ENCODE measurements at regions not wholly inside any gene's neighbourhood (a gene's known extent, or its start where the extent isn't known, plus 50 kb on each side); places are given as distances from the start of the nearest gene placed in this dataset.

- H3K27ac ChIP-seq (ENCODE audit: low read depth in 1 of 3, low read length in 2 of 3): no peak overlapping the region
- DNase-seq: no peak
- WGBS, 3 donors: 84 to 97% (median 97%) methylated on average over 5 of the region's 5 CpGs
- no peaks in the 10 kb centered on the region for H3K9me3 ChIP-seq (ENCODE audit: control insufficient read depth in 2 of 2, insufficient read depth in 1 of 2, low read depth in 1 of 2, low read length in 1 of 2)
- H3K4me1 ChIP-seq (ENCODE audit: control insufficient read depth in 3 of 3, insufficient read depth in 2 of 3, low read depth in 1 of 3, low read length in 2 of 3): no peaks in the 10 kb centered on the region
- no peaks in the 10 kb centered on the region for H3K27me3 ChIP-seq (ENCODE audit: control insufficient read depth in 3 of 3, insufficient read depth in 3 of 3, low read length in 3 of 3)
- H3K36me3 ChIP-seq (ENCODE audit: control insufficient read depth in 3 of 3, insufficient read depth in 2 of 3, low read depth in 1 of 3, low read length in 3 of 3): no peaks in the 10 kb centered on the region
- FAIRE-seq: no peak
- H3K4me3 ChIP-seq (ENCODE audit: low read depth in 1 of 3, low read length in 3 of 3): no peak overlapping the region
Measured at GRCh38 chr13:104321756-104322155, 1255.5 kb upstream of the SLC10A2 start.

- no peaks in the 10 kb centered on the region for H3K4me1 ChIP-seq (ENCODE audit: control insufficient read depth in 3 of 3, insufficient read depth in 2 of 3, low read depth in 1 of 3, low read length in 2 of 3)
- FAIRE-seq (no peak), DNase-seq (no peak)
- no peaks in the 10 kb centered on the region for H3K9me3 ChIP-seq (ENCODE audit: control insufficient read depth in 2 of 2, insufficient read depth in 1 of 2, low read depth in 1 of 2, low read length in 1 of 2)
- WGBS, 3 donors: 70 to 78% (median 71%) methylated on average over 3 of the region's 3 CpGs
- H3K4me3 ChIP-seq (ENCODE audit: low read depth in 1 of 3, low read length in 3 of 3): no peak overlapping the region
- H3K36me3 ChIP-seq (ENCODE audit: control insufficient read depth in 3 of 3, insufficient read depth in 2 of 3, low read depth in 1 of 3, low read length in 3 of 3): no peaks in the 10 kb centered on the region
- H3K27ac ChIP-seq (ENCODE audit: low read depth in 1 of 3, low read length in 2 of 3): no peak overlapping the region
- H3K27me3 ChIP-seq (ENCODE audit: control insufficient read depth in 3 of 3, insufficient read depth in 3 of 3, low read length in 3 of 3): no peaks in the 10 kb centered on the region
Measured at GRCh38 chr13:104320446-104320845, 1254.2 kb upstream of the SLC10A2 start.

- no peak for FAIRE-seq
- H3K4me1 ChIP-seq (ENCODE audit: control insufficient read depth in 3 of 3, insufficient read depth in 2 of 3, low read depth in 1 of 3, low read length in 2 of 3): no peaks in the 10 kb centered on the region
Measured at GRCh38 chr13:104318121-104318520, 1251.9 kb upstream of the SLC10A2 start.

GRCh38 chr13:104315606-104316005 lies 1249.4 kb upstream of the SLC10A2 start:
- Histone ChIP-seq H3K4me1 (ENCODE audit: control insufficient read depth in 3 of 3, insufficient read depth in 2 of 3, low read depth in 1 of 3, low read length in 2 of 3) (no peaks in the 10 kb centered on the region), H3K9me3 (ENCODE audit: control insufficient read depth in 2 of 2, insufficient read depth in 1 of 2, low read depth in 1 of 2, low read length in 1 of 2) (no peaks in the 10 kb centered on the region), H3K27ac (ENCODE audit: low read depth in 1 of 3, low read length in 2 of 3) (no peak overlapping the region), H3K36me3 (ENCODE audit: control insufficient read depth in 3 of 3, insufficient read depth in 2 of 3, low read depth in 1 of 3, low read length in 3 of 3) (no peaks in the 10 kb centered on the region), H3K4me3 (ENCODE audit: low read depth in 1 of 3, low read length in 3 of 3) (no peak overlapping the region), H3K27me3 (ENCODE audit: control insufficient read depth in 3 of 3, insufficient read depth in 3 of 3, low read length in 3 of 3) (no peaks in the 10 kb centered on the region)
- DNase-seq (no peak), FAIRE-seq (no peak)
- 54 to 65% (median 59%) methylated on average over 3 of the region's 3 CpGs for WGBS, 3 donors

More at GRCh38 chr13:104318121-104318520, 1251.9 kb upstream of the SLC10A2 start:
- DNase-seq: no peak
- H3K9me3 ChIP-seq (ENCODE audit: control insufficient read depth in 2 of 2, insufficient read depth in 1 of 2, low read depth in 1 of 2, low read length in 1 of 2): no peaks in the 10 kb centered on the region
- H3K4me3 ChIP-seq (ENCODE audit: low read depth in 1 of 3, low read length in 3 of 3): no peak overlapping the region
- 5 to 17% (median 11%) methylated on average over 1 of the region's 1 CpG for WGBS, 3 donors
- no peak overlapping the region for H3K27ac ChIP-seq (ENCODE audit: low read depth in 1 of 3, low read length in 2 of 3)
- no peaks in the 10 kb centered on the region for H3K36me3 ChIP-seq (ENCODE audit: control insufficient read depth in 3 of 3, insufficient read depth in 2 of 3, low read depth in 1 of 3, low read length in 3 of 3)
- H3K27me3 ChIP-seq (ENCODE audit: control insufficient read depth in 3 of 3, insufficient read depth in 3 of 3, low read length in 3 of 3): no peaks in the 10 kb centered on the region

- FAIRE-seq: no peak
- WGBS, 3 donors: 70 to 87% (median 80%) methylated on average over 3 of the region's 3 CpGs
- Histone ChIP-seq H3K4me3 (ENCODE audit: low read depth in 1 of 3, low read length in 3 of 3) (no peak overlapping the region), H3K27me3 (ENCODE audit: control insufficient read depth in 3 of 3, insufficient read depth in 3 of 3, low read length in 3 of 3) (no peaks in the 10 kb centered on the region), H3K4me1 (ENCODE audit: control insufficient read depth in 3 of 3, insufficient read depth in 2 of 3, low read depth in 1 of 3, low read length in 2 of 3) (no peaks in the 10 kb centered on the region), H3K27ac (ENCODE audit: low read depth in 1 of 3, low read length in 2 of 3) (no peak overlapping the region), H3K36me3 (ENCODE audit: control insufficient read depth in 3 of 3, insufficient read depth in 2 of 3, low read depth in 1 of 3, low read length in 3 of 3) (no peaks in the 10 kb centered on the region), H3K9me3 (ENCODE audit: control insufficient read depth in 2 of 2, insufficient read depth in 1 of 2, low read depth in 1 of 2, low read length in 1 of 2) (no peaks in the 10 kb centered on the region)
- no peak for DNase-seq
Measured at GRCh38 chr13:104314926-104315535, 1248.8 kb upstream of the SLC10A2 start.

GRCh38 chr13:104314321-104314720 lies 1248.1 kb upstream of the SLC10A2 start:
- Histone ChIP-seq H3K4me1 (ENCODE audit: control insufficient read depth in 3 of 3, insufficient read depth in 2 of 3, low read depth in 1 of 3, low read length in 2 of 3) (no peaks in the 10 kb centered on the region), H3K9me3 (ENCODE audit: control insufficient read depth in 2 of 2, insufficient read depth in 1 of 2, low read depth in 1 of 2, low read length in 1 of 2) (no peaks in the 10 kb centered on the region), H3K27ac (ENCODE audit: low read depth in 1 of 3, low read length in 2 of 3) (no peak overlapping the region), H3K27me3 (ENCODE audit: control insufficient read depth in 3 of 3, insufficient read depth in 3 of 3, low read length in 3 of 3) (no peaks in the 10 kb centered on the region), H3K36me3 (ENCODE audit: control insufficient read depth in 3 of 3, insufficient read depth in 2 of 3, low read depth in 1 of 3, low read length in 3 of 3) (no peaks in the 10 kb centered on the region), H3K4me3 (ENCODE audit: low read depth in 1 of 3, low read length in 3 of 3) (no peak overlapping the region)
- FAIRE-seq: no peak
- no peak for DNase-seq
- WGBS, 3 donors: 71 to 89% (median 71%) methylated on average over 1 of the region's 1 CpG

- 53 to 60% (median 57%) methylated on average over 2 of the region's 2 CpGs for WGBS, 3 donors
- Histone ChIP-seq H3K9me3 (ENCODE audit: control insufficient read depth in 2 of 2, insufficient read depth in 1 of 2, low read depth in 1 of 2, low read length in 1 of 2) (peaks cover 0 to 2% of the 10 kb centered on the region in 2 donors), H3K36me3 (ENCODE audit: control insufficient read depth in 3 of 3, insufficient read depth in 2 of 3, low read depth in 1 of 3, low read length in 3 of 3) (no peaks in the 10 kb centered on the region), H3K27me3 (ENCODE audit: control insufficient read depth in 3 of 3, insufficient read depth in 3 of 3, low read length in 3 of 3) (no peaks in the 10 kb centered on the region), H3K4me1 (ENCODE audit: control insufficient read depth in 3 of 3, insufficient read depth in 2 of 3, low read depth in 1 of 3, low read length in 2 of 3) (no peaks in the 10 kb centered on the region), H3K27ac (ENCODE audit: low read depth in 1 of 3, low read length in 2 of 3) (no peak overlapping the region), H3K4me3 (ENCODE audit: low read depth in 1 of 3, low read length in 3 of 3) (no peak overlapping the region)
- FAIRE-seq: no peak
- no peak for DNase-seq
Measured at GRCh38 chr13:104310861-104311260, 1244.6 kb upstream of the SLC10A2 start.

- no peaks in the 10 kb centered on the region for H3K4me1 ChIP-seq (ENCODE audit: control insufficient read depth in 3 of 3, insufficient read depth in 2 of 3, low read depth in 1 of 3, low read length in 2 of 3)
- H3K27ac ChIP-seq (ENCODE audit: low read depth in 1 of 3, low read length in 2 of 3): no peak overlapping the region
- no peak for DNase-seq
- H3K9me3 ChIP-seq (ENCODE audit: control insufficient read depth in 2 of 2, insufficient read depth in 1 of 2, low read depth in 1 of 2, low read length in 1 of 2): peaks cover 0 to 2% of the 10 kb centered on the region in 2 donors
- H3K27me3 ChIP-seq (ENCODE audit: control insufficient read depth in 3 of 3, insufficient read depth in 3 of 3, low read length in 3 of 3): no peaks in the 10 kb centered on the region
- no peak overlapping the region for H3K4me3 ChIP-seq (ENCODE audit: low read depth in 1 of 3, low read length in 3 of 3)
- 72 to 82% (median 80%) methylated on average over 1 of the region's 1 CpG for WGBS, 3 donors
- H3K36me3 ChIP-seq (ENCODE audit: control insufficient read depth in 3 of 3, insufficient read depth in 2 of 3, low read depth in 1 of 3, low read length in 3 of 3): no peaks in the 10 kb centered on the region
- FAIRE-seq: no peak
Measured at GRCh38 chr13:104309431-104309830, 1243.2 kb upstream of the SLC10A2 start.
